HepG2 (cell line): ENCODE measurements at regions not wholly inside any gene's neighbourhood (a gene's known extent, or its start where the extent isn't known, plus 50 kb on each side); places are given as distances from the start of the nearest gene placed in this dataset.

Source experiments
- ATAC-seq: fragments of 200-7000 bp; cut with Tn5 transposase; 3 replicates; pipeline ENCODE4 v1.9.1; 2020; ENCODE audit warnings: mild to moderate bottlenecking, moderate library complexity
- BruUV-seq: library from RNA; stranded (reverse); fragments of 400-500 nt; replicated peaks from 2 replicates; lab custom pipeline; 2021; lab: Mats Ljungman, UMichigan
- CTCF ChIA-PET: fragments of 300-600 bp; formaldehyde crosslinking; extraction: SDS; loops from one replicate; lab custom pipeline; 2021; ENCODE audit warnings: low total read pairs, inconsistent platforms, low intra/inter-chr PET ratio; lab: Yijun Ruan, JAX
- POLR2A ChIA-PET: fragments of 350-600 bp; sonication (Branson Sonifier 250); formaldehyde crosslinking; loops from one replicate; lab custom pipeline; 2020; ENCODE audit warnings: antibody characterized with exemption, inconsistent platforms; lab: Yijun Ruan, JAX
- DNase-seq: peaks from one replicate; pipeline ENCODE4 v3.0.0-alpha.2; 2015; ENCODE audit warnings: low spot score
- FAIRE-seq: peaks from 3 replicates; lab custom pipeline; 2011; peaks lifted over from hg19 to GRCh38; lab: Jason Lieb, UNC
- H2AFZ ChIP-seq: one replicate; pipeline ENCODE4 v1.6.1; 2011; ENCODE audit warnings: low read length, inconsistent platforms
- H3K27ac ChIP-seq: fragments of 300-600 bp; 3 replicates; pipeline ENCODE4 v1.8.0; 2011; ENCODE audit warnings: mixed run types, mild to moderate bottlenecking, mixed read lengths, low read length, inconsistent platforms; ENCODE audit not compliant: insufficient read depth; ENCODE audit errors: extremely low read length
- H3K27me3 ChIP-seq, 2 experiments: fragments of 200-600 bp in 1 of 2; 2 replicates in 1 of 2; 3 replicates in 1 of 2; pipeline versions ENCODE4 v1.6.0 to v1.8.0; 2011; ENCODE audit warnings: low read length in 2 of 2, mild to moderate bottlenecking in 2 of 2, moderate library complexity in 2 of 2, inconsistent platforms in 1 of 2; ENCODE audit not compliant: insufficient read depth in 2 of 2, control insufficient read depth in 1 of 2
- H3K36me3 ChIP-seq, 2 experiments: fragments of 200-600 bp in 1 of 2; replicated peaks in 1 of 2; 2 replicates in 1 of 2; 3 replicates in 1 of 2; pipeline versions ENCODE4 v1.5.1 to v1.8.0; 2011; ENCODE audit warnings: low read length in 2 of 2, inconsistent platforms in 1 of 2; ENCODE audit not compliant: insufficient read depth in 2 of 2, control insufficient read depth in 1 of 2
- H3K4me1 ChIP-seq: 2 replicates; pipeline ENCODE4 v1.5.1; 2012; ENCODE audit warnings: low read length, inconsistent platforms; ENCODE audit not compliant: insufficient read depth
- H3K4me2 ChIP-seq: 2 replicates; pipeline ENCODE4 v1.6.0; 2011; ENCODE audit warnings: low read depth, low read length, inconsistent platforms
- H3K4me3 ChIP-seq, 3 experiments: fragments of 200-600 bp in 1 of 3; sonication (generic), shearing (Covaris generic) in 1 of 3; replicated peaks in 1 of 3; 2 replicates each; pipeline ENCODE4 v1.5.1; 2011 to 2016; ENCODE audit warnings: low read length in 3 of 3, inconsistent platforms in 2 of 3, low read depth in 2 of 3, mild to moderate bottlenecking in 2 of 3, control low read depth in 1 of 3, mixed read lengths in 1 of 3; ENCODE audit not compliant: insufficient read depth in 1 of 3
- H3K79me2 ChIP-seq: one replicate; pipeline ENCODE4 v1.6.1; 2011; ENCODE audit warnings: low read length, inconsistent platforms; ENCODE audit not compliant: insufficient read depth
- H3K9ac ChIP-seq: 2 replicates; pipeline ENCODE4 v1.6.0; 2011; ENCODE audit warnings: mild to moderate bottlenecking, low read depth, low read length, inconsistent platforms; ENCODE audit not compliant: insufficient read depth
- H3K9me3 ChIP-seq: 2 replicates; pipeline ENCODE4 v1.5.1; 2012; ENCODE audit warnings: mild to moderate bottlenecking, low read length
- H4K20me1 ChIP-seq: 2 replicates; pipeline ENCODE4 v1.6.0; 2011; ENCODE audit warnings: inconsistent platforms, mild to moderate bottlenecking, low read length, moderate library complexity; ENCODE audit not compliant: insufficient read depth
- ARNT2 ChIP-seq: sonication (generic); formaldehyde crosslinking; IDR thresholded peaks from 2 replicates; pipeline ENCODE4 v1.8.0; 2022; ENCODE audit warnings: mild to moderate bottlenecking, low read depth, missing genetic modification reagents, moderate library complexity
- MLLT10 ChIP-seq: sonication (generic); formaldehyde crosslinking; IDR thresholded peaks from 2 replicates; pipeline ENCODE4 v1.4.0; 2020; ENCODE audit warnings: missing genetic modification reagents
- NFKB2 ChIP-seq: sonication (generic); formaldehyde crosslinking; IDR thresholded peaks from 2 replicates; pipeline ENCODE4 v1.4.0; 2020; ENCODE audit warnings: missing genetic modification reagents, borderline replicate concordance
- NONO ChIP-seq, 2 experiments: fragments of 450-650 bp in 1 of 2; sonication (generic) in 1 of 2; formaldehyde crosslinking in 1 of 2; IDR thresholded peaks in 1 of 2; conservative IDR thresholded peaks in 1 of 2; 2 replicates each; pipeline versions ENCODE4 v1.6.1 to v1.8.0; 2017 to 2022; ENCODE audit warnings: mild to moderate bottlenecking in 1 of 2, missing genetic modification reagents in 1 of 2, moderate library complexity in 1 of 2
- NR2F6 ChIP-seq, 2 experiments: IDR thresholded peaks; 2 replicates each; pipeline ENCODE4 v1.6.1; 2016; ENCODE audit warnings: antibody characterized with exemption in 1 of 2, mild to moderate bottlenecking in 1 of 2
- ZMYM4 ChIP-seq: sonication (generic); formaldehyde crosslinking; IDR thresholded peaks from 2 replicates; pipeline ENCODE4 v1.8.1; 2023; ENCODE audit warnings: mild to moderate bottlenecking, missing genetic modification reagents
- ZNF33B ChIP-seq: sonication (generic); formaldehyde crosslinking; IDR thresholded peaks from 2 replicates; pipeline ENCODE4 v1.5.1; 2020; ENCODE audit warnings: mild to moderate bottlenecking, missing genetic modification reagents
- ZNF484 ChIP-seq: sonication (generic); formaldehyde crosslinking; IDR thresholded peaks from 2 replicates; pipeline ENCODE4 v1.5.1; 2020; ENCODE audit warnings: mild to moderate bottlenecking, low read depth, missing genetic modification reagents, borderline replicate concordance
- ZNF768 ChIP-seq: sonication (generic); formaldehyde crosslinking; IDR thresholded peaks from 2 replicates; pipeline ENCODE4 v1.4.0; 2020; ENCODE audit warnings: missing genetic modification reagents
- WGBS: methylation state at CpG from one replicate; pipeline ENCODE4 v1.1.6; 2017; ENCODE audit warnings: low lambda C conversion rate; 5-methylcytosine and 5-hydroxymethylcytosine counted together
- in situ Hi-C: cut with HindIII; loops from 2 replicates; pipeline ENCODE4 v1.10.0; 2017; ENCODE audit warnings: low pct_unique_long_range_greater_than_20kb; ENCODE audit not compliant: extremely low pct_ligation_motif_present
- intact Hi-C: fragments of 100-400 bp; cut with micrococcal nuclease; formaldehyde crosslinking; loops from one replicate; pipeline ENCODE4 v1.10.0; 2022; ENCODE audit not compliant: unreplicated experiment
- TF ChIP-seq, protein P1 (sequence below): IDR thresholded peaks from 2 replicates; pipeline ENCODE4 v1.4.0; 2020; ENCODE audit warnings: mild to moderate bottlenecking, missing genetic modification reagents
- TF ChIP-seq, protein P2 (sequence below): sonication (generic); formaldehyde crosslinking; IDR thresholded peaks from 2 replicates; pipeline ENCODE4 v1.4.0; 2020; ENCODE audit warnings: missing genetic modification reagents, mild to moderate bottlenecking, borderline replicate concordance

DNA sequence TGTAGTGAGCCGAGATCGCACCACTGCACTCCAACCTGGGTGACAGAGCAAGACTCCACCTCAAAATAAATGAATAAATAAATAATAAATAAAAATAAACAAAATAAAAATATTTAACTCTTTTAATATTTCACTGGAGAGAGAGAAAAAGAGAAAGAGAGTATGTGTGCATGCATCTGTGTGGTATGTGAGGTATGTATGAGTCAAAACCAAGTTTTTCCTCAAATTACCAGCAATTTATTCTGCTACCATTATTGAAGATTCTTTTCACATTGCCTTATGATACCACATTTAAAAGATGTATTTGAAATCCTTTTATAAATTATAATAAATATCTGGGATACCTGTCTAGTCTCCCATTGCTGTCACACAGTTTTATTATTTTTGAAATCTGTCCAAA is 122.1 kb downstream of the CD164 start:
- 98% methylated on average over 2 of the region's 2 CpGs for WGBS
- Histone ChIP-seq H3K4me2 (no peak overlapping the region), H3K4me3 (no peak overlapping the region), H3K27me3 (no peaks in the 10 kb centered on the region), H2AFZ (no peak overlapping the region), H3K4me1 (peaks cover 18% of the 10 kb centered on the region), H3K79me2 (no peaks in the 10 kb centered on the region), H3K36me3 (peaks cover 5 to 30% of the 10 kb centered on the region in 2 experiments; a peak in 4 of 5 replicates), H3K27ac (no peak overlapping the region), H3K9ac (no peak overlapping the region), H4K20me1 (no peaks in the 10 kb centered on the region), H3K9me3 (no peaks in the 10 kb centered on the region)
- ChIA-PET CTCF (no interaction called here), POLR2A (no interaction called here)
- in situ Hi-C loops (no loop called here), intact Hi-C loops (no loop called here)
- TF ChIP-seq ARNT2 (CRISPR knock-in tag) (no peak), ZNF33B (no peak), NFKB2 (CRISPR knock-in tag) (no peak)
- TF ChIP-seq, protein P1, sequence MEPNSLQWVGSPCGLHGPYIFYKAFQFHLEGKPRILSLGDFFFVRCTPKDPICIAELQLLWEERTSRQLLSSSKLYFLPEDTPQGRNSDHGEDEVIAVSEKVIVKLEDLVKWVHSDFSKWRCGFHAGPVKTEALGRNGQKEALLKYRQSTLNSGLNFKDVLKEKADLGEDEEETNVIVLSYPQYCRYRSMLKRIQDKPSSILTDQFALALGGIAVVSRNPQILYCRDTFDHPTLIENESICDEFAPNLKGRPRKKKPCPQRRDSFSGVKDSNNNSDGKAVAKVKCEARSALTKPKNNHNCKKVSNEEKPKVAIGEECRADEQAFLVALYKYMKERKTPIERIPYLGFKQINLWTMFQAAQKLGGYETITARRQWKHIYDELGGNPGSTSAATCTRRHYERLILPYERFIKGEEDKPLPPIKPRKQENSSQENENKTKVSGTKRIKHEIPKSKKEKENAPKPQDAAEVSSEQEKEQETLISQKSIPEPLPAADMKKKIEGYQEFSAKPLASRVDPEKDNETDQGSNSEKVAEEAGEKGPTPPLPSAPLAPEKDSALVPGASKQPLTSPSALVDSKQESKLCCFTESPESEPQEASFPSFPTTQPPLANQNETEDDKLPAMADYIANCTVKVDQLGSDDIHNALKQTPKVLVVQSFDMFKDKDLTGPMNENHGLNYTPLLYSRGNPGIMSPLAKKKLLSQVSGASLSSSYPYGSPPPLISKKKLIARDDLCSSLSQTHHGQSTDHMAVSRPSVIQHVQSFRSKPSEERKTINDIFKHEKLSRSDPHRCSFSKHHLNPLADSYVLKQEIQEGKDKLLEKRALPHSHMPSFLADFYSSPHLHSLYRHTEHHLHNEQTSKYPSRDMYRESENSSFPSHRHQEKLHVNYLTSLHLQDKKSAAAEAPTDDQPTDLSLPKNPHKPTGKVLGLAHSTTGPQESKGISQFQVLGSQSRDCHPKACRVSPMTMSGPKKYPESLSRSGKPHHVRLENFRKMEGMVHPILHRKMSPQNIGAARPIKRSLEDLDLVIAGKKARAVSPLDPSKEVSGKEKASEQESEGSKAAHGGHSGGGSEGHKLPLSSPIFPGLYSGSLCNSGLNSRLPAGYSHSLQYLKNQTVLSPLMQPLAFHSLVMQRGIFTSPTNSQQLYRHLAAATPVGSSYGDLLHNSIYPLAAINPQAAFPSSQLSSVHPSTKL (CRISPR knock-in tag), result no peak
- no peak for FAIRE-seq
- no peak for DNase-seq
- BruUV-seq, result no TSS peak
- no peak for ATAC-seq

- Histone ChIP-seq H3K79me2 (no peaks in the 10 kb centered on the region), H2AFZ (no peak overlapping the region), H3K9me3 (no peaks in the 10 kb centered on the region), H4K20me1 (no peaks in the 10 kb centered on the region), H3K4me1 (peaks cover 23% of the 10 kb centered on the region), H3K36me3 (peaks cover 5 to 19% of the 10 kb centered on the region in 2 experiments; a peak in 4 of 5 replicates), H3K4me2 (no peak overlapping the region; the same call in 1 of the 2 replicates), H3K27me3 (no peaks in the 10 kb centered on the region), H3K27ac (no peak overlapping the region), H3K9ac (no peak overlapping the region), H3K4me3 (no peak overlapping the region)
- peak; percentile 71 for FAIRE-seq
- WGBS, result 2% methylated on average over 2 of the region's 2 CpGs
- intact Hi-C loops (loop anchor here (2.0 kb wide), 1 partner anchor 125 kb away; the partner anchor contains the start of gene CD164), in situ Hi-C loops (no loop called here)
- CTCF ChIA-PET, result no interaction called here
- POLR2A ChIA-PET, result interaction anchor here (0.7 kb wide), 1 partner anchor 137 kb away, joined by 3 read pairs; no protein-coding TSS in a partner anchor
- peak; percentile 79 for ATAC-seq
- BruUV-seq, result no TSS peak
- peak; percentile 34 for DNase-seq
- TF ChIP-seq ZNF484 (CRISPR knock-in tag) (no peak), NR2F6 (IDR thresholded peaks at IDR 0.05) (peak; percentile 34; the same call in 1 of the 2 replicates), NR2F6 (CRISPR knock-in tag; IDR thresholded peaks at IDR 0.05) (no peak), NONO (IDR thresholded peaks at IDR 0.05) (no peak), NONO (CRISPR knock-in tag; conservative IDR thresholded peaks at IDR 0.05) (peak; percentile 26; the same call in 1 of the 2 replicates), ZNF768 (CRISPR knock-in tag) (peak; percentile 92; the same call in 1 of the 2 replicates), ZMYM4 (CRISPR knock-in tag) (peak; percentile 48), MLLT10 (no peak)
- TF ChIP-seq, protein P2, sequence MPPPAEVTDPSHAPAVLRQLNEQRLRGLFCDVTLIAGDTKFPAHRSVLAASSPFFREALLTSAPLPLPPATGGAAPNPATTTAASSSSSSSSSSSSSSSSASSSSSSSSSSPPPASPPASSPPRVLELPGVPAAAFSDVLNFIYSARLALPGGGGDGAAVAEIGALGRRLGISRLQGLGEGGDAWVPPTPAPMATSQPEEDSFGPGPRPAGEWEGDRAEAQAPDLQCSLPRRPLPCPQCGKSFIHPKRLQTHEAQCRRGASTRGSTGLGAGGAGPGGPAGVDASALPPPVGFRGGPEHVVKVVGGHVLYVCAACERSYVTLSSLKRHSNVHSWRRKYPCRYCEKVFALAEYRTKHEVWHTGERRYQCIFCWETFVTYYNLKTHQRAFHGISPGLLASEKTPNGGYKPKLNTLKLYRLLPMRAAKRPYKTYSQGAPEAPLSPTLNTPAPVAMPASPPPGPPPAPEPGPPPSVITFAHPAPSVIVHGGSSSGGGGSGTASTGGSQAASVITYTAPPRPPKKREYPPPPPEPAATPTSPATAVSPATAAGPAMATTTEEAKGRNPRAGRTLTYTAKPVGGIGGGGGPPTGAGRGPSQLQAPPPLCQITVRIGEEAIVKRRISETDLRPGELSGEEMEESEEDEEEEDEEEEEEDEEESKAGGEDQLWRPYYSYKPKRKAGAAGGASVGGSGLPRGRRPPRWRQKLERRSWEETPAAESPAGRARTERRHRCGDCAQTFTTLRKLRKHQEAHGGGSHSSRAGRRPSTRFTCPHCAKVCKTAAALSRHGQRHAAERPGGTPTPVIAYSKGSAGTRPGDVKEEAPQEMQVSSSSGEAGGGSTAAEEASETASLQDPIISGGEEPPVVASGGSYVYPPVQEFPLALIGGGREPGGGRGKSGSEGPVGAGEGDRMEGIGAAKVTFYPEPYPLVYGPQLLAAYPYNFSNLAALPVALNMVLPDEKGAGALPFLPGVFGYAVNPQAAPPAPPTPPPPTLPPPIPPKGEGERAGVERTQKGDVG (CRISPR knock-in tag), result no peak
Observed at GRCh38 chr6:109258129-109258528, 124.1 kb downstream of the CD164 start.
